Right cardiac atrium (tissue), 5 donors: ENCODE measurements at regions not wholly inside any gene's neighbourhood (a gene's known extent, or its start where the extent isn't known, plus 50 kb on each side); places are given as distances from the start of the nearest gene placed in this dataset.
"Not testable (repeated sequence)": the region's sequence is repeated elsewhere in the genome, so short reads cannot be mapped to it uniquely, and the experiment has no call there.

ENCODE experiments used
- ATAC-seq, 2 donors: fragments of 200-7000 bp; cut with Tn5 transposase; one replicate each; pipeline versions ENCODE4 v1.8.0 to v1.9.1; 2020; ENCODE audit warnings: moderate library complexity in 2 of 2, mild to moderate bottlenecking in 1 of 2
- DNase-seq, 3 donors: peaks; one replicate each; pipeline ENCODE4 v3.0.0-alpha.2; 2020
- H3K27ac ChIP-seq: one replicate; pipeline ENCODE4 v1.5.1; 2013; ENCODE audit warnings: mild to moderate bottlenecking, low read length, control low read depth, moderate library complexity
- H3K27me3 ChIP-seq: one replicate; pipeline ENCODE4 v1.6.1; 2013; ENCODE audit not compliant: control insufficient read depth, insufficient read depth
- H3K4me1 ChIP-seq: one replicate; pipeline ENCODE4 v1.6.1; 2013; ENCODE audit warnings: low read length; ENCODE audit not compliant: control insufficient read depth, insufficient read depth
- H3K4me3 ChIP-seq: one replicate; pipeline ENCODE4 v1.5.1; 2013; ENCODE audit warnings: low read length, control low read depth
- H3K9me3 ChIP-seq: one replicate; pipeline ENCODE4 v1.6.1; 2013; ENCODE audit warnings: low read length; ENCODE audit not compliant: control insufficient read depth
- WGBS: extraction: QIAGEN DNeasy Blood & Tissue Kit; methylation state at CpG from one replicate; pipeline ENCODE4 v1.1.7; 2013; 5-methylcytosine and 5-hydroxymethylcytosine counted together
- intact Hi-C, 4 donors: fragments of 100-400 bp; cut with DNase I; formaldehyde crosslinking; loops; one replicate each; pipeline versions ENCODE4 v1.11.0 to v1.14.0; 2022 to 2023
- donor health status: healthy with polysubstance abuse.
- donor health status: DM: no; HTN: yes; CAD: no.
- donor health status: DM: no; HTN: no; CAD: no.
- donor health status: DM: no; HTN: yes; CAD: no; lungs with severe emphysema.
- donor health status: DM: yes; HTN: yes; CAD: no.

DNA sequence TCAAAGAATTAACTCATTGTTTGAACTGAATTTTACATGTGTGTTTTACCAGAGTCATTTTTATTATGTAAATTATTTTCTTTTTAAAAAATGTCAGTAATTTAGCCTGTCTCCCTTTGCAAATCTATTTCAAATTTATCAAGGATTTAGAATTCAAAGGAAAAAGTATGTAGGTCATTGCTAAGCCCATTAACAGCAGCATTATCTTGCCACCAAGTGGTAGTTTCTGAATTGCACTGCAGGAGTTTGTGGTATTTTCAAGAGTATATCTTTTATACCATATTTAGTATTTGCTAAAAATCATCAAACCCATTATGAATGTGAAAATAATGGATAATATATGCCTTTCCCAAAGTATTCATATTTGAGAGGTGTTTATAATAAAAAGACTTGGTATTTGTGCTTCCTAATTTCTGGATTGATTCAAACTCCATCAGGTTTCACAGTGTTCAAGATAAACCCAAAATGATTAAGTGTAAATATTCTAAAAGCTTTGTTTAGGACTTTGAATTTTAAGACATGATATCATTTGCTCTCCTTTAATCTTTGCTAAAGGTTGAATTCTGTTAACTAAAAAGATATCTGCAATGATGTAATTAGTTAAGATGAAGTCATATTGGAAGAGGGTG is 711.4 kb downstream of the FSCB start:
- Histone ChIP-seq H3K9me3 (no peaks in the 10 kb centered on the region), H3K4me3 (no peak overlapping the region), H3K27me3 (no peaks in the 10 kb centered on the region), H3K27ac (no peak overlapping the region), H3K4me1 (no peaks in the 10 kb centered on the region)
- intact Hi-C loops = loop anchor here in 1 of 4 donors (5.0 kb wide), 1 partner anchor 122 kb away; no protein-coding TSS in a partner anchor
- no peak for DNase-seq
- no peak for ATAC-seq

- no peak overlapping the region for H3K4me3 ChIP-seq
- ATAC-seq (no peak), DNase-seq (no peak)
- no peak overlapping the region for H3K27ac ChIP-seq
- H3K27me3 ChIP-seq = no peaks in the 10 kb centered on the region
- no peaks in the 10 kb centered on the region for H3K9me3 ChIP-seq
- intact Hi-C loops = no loop called here
- 45% methylated on average over 2 of the region's 2 CpGs for WGBS
- H3K4me1 ChIP-seq = no peaks in the 10 kb centered on the region
Measured at GRCh38 chr14:43793579-43793978, 713.5 kb downstream of the FSCB start.

GRCh38 chr14:43792980-43793379 is 714.1 kb downstream of the FSCB start:
- intact Hi-C loops = no loop called here
- H3K27me3 ChIP-seq = no peaks in the 10 kb centered on the region
- DNase-seq (no peak), ATAC-seq (no peak)
- H3K9me3 ChIP-seq = no peaks in the 10 kb centered on the region
- H3K4me3 ChIP-seq = no peak overlapping the region
- no peaks in the 10 kb centered on the region for H3K4me1 ChIP-seq
- 54% methylated on average over 3 of the region's 3 CpGs for WGBS
- H3K27ac ChIP-seq = no peak overlapping the region

- intact Hi-C loops = no loop called here
- Histone ChIP-seq H3K27me3 (no peaks in the 10 kb centered on the region), H3K4me1 (no peaks in the 10 kb centered on the region), H3K4me3 (no peak overlapping the region), H3K9me3 (no peaks in the 10 kb centered on the region), H3K27ac (no peak overlapping the region)
- no peak for DNase-seq
- ATAC-seq = no peak
- 60% methylated on average over 4 of the region's 4 CpGs for WGBS
Measured at GRCh38 chr14:43790681-43791080, 716.4 kb downstream of the FSCB start.

- H3K27me3 ChIP-seq = no peaks in the 10 kb centered on the region
- intact Hi-C loops = no loop called here
- ATAC-seq = no peak
- H3K4me3 ChIP-seq = no peak overlapping the region
- H3K27ac ChIP-seq = no peak overlapping the region
- no peak for DNase-seq
- WGBS = 74% methylated on average over 2 of the region's 2 CpGs
- no peaks in the 10 kb centered on the region for H3K9me3 ChIP-seq
- H3K4me1 ChIP-seq = no peaks in the 10 kb centered on the region
Measured at GRCh38 chr14:43789458-43789857, 717.6 kb downstream of the FSCB start.

DNA sequence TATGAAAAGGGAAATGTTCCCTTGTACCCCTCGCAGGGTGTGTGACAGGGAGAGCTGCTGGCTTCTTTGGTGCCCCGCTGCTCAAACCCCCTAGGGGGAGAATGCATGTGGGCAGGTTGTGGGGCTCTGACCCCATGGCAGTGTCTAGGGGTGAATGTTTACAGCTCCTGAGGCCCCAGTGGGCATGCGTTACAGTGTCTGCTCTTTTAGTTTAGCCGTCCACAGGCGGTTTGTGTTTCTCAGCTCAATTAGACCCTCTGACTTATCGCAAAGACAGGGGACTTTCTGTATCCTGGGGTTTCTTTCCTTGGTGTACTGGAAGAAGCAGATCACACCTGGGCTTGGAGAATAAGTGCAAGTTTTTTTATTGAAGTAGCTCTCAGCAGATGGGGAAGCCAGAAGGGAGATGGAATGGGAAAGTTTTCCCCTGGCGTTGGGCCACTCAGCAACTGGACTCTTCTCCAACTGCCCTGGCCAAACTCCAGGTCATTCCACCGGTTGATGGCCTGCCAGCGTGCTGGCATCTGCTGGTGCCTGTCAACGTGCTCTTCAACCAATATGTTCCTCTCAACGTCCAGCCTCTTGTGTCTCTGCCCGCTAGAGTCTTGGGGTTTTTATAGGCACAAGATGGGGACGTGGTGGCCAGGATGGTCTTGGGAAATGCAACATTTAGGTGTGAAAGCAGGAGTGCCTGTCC is 720.9 kb downstream of the FSCB start:
- 72% methylated on average over 13 of the region's 13 CpGs for WGBS

DNA sequence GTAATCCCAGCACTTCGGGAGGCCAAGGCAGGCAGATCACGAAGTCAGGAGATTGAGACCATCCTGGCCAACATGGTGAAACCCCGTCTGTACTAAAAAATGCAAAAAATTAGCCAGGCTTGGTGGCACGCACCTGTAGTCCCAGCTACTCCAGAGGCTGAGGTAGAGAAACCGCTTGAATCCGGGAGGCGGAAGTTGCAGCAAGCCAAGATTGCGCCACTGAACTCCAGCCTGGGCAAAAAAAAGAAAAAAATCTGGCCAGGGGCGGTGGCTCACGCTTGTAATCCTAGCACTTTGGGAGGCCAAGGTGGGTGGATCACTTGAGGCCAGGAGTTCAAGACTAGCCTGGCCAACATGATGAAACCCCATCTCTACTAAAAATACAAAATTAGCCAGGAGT is 722.7 kb downstream of the FSCB start:
- intact Hi-C loops, H3K27me3 ChIP-seq, H3K27ac ChIP-seq, H3K4me1 ChIP-seq, H3K4me3 ChIP-seq, ATAC-seq, H3K9me3 ChIP-seq, DNase-seq: not testable (repeated sequence)
- WGBS = 92% methylated on average over 10 of the region's 10 CpGs

More for the DNA sequence above, 720.9 kb downstream of the FSCB start:
- intact Hi-C loops = no loop called here
- Histone ChIP-seq H3K27me3 (no peaks in the 10 kb centered on the region), H3K9me3 (no peaks in the 10 kb centered on the region), H3K4me3 (no peak overlapping the region), H3K4me1 (no peaks in the 10 kb centered on the region), H3K27ac (no peak overlapping the region)
- ATAC-seq (no peak), DNase-seq (peak in 1 of 3 donors; percentile 31)

- H3K27me3 ChIP-seq = no peaks in the 10 kb centered on the region
- ATAC-seq = no peak
- no peak overlapping the region for H3K4me3 ChIP-seq
- H3K9me3 ChIP-seq = no peaks in the 10 kb centered on the region
- no peaks in the 10 kb centered on the region for H3K4me1 ChIP-seq
- 51% methylated on average over 2 of the region's 2 CpGs for WGBS
- intact Hi-C loops = no loop called here
- no peak for DNase-seq
- H3K27ac ChIP-seq = no peak overlapping the region
Measured at GRCh38 chr14:43778937-43779639, 728.0 kb downstream of the FSCB start.

DNA sequence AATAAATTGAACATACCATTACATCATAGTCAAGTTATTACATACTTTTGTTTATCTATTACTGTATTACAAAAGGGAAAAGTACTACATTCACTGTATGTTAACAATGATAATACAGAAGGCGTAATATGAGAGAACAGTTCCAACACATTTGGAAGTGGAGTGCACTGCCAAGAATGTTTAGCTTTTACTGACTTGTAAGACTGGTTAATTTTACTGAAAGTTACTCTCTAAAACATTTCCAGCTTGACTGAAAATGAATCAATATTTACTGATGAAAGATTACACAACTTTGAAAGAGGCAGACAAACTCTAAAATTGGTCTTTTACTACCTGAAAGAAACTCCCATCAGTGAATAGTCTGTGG is 728.5 kb downstream of the FSCB start:
- H3K4me3 ChIP-seq = no peak overlapping the region
- DNase-seq = no peak
- no peak overlapping the region for H3K27ac ChIP-seq
- H3K4me1 ChIP-seq = no peaks in the 10 kb centered on the region
- H3K9me3 ChIP-seq = no peaks in the 10 kb centered on the region
- H3K27me3 ChIP-seq = no peaks in the 10 kb centered on the region
- 57% methylated on average over 1 of the region's 1 CpG for WGBS
- intact Hi-C loops = no loop called here
- no peak for ATAC-seq

GRCh38 chr14:43765474-43765873 is 741.6 kb downstream of the FSCB start:
- Histone ChIP-seq H3K27me3 (no peaks in the 10 kb centered on the region), H3K4me1 (no peaks in the 10 kb centered on the region), H3K9me3 (no peaks in the 10 kb centered on the region), H3K27ac (no peak overlapping the region), H3K4me3 (no peak overlapping the region)
- intact Hi-C loops = no loop called here
- DNase-seq = no peak
- ATAC-seq = no peak

DNA sequence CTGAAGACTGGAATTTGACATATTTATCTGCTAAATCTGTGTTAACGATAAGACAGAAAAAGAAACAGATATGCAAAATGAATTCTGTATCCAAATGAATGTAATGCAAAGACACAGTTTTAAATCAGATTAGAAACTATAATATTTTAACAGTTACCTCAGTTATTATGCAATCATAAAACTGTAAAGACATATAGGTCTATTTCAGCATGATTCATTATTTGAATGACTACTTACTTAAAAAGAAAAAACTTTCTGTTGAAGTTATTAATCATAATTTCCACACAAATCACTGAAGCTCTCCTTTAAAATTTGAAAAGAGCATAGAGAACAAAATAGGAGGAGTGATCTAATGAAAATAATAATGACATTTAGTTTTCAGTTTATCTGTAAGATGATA is 742.6 kb downstream of the FSCB start:
- H3K9me3 ChIP-seq = no peaks in the 10 kb centered on the region
- no peak overlapping the region for H3K4me3 ChIP-seq
- DNase-seq (no peak), ATAC-seq (no peak)
- H3K27ac ChIP-seq = no peak overlapping the region
- H3K27me3 ChIP-seq = no peaks in the 10 kb centered on the region
- intact Hi-C loops = no loop called here
- no peaks in the 10 kb centered on the region for H3K4me1 ChIP-seq
- WGBS = 81% methylated on average over 1 of the region's 1 CpG
